Posterior cingulate gyrus (tissue), 11 donors: ENCODE measurements at regions not wholly inside any gene's neighbourhood (a gene's known extent, or its start where the extent isn't known, plus 50 kb on each side); places are given as distances from the start of the nearest gene placed in this dataset.
A peak's percentile ranks its signal among the peaks of the same experiment; 100 is the strongest.
"Not testable (repeated sequence)": the region's sequence is repeated elsewhere in the genome, so short reads cannot be mapped to it uniquely, and the experiment has no call there.

Source experiments
- DNase-seq, 10 donors: peaks; one replicate each; pipeline versions ENCODE4 v3.0.0 to v3.0.0-alpha.2; 2020 to 2021; ENCODE audit warnings: mixed read lengths in 3 of 10
- intact Hi-C: fragments of 100-400 bp; cut with DNase I; formaldehyde crosslinking; loops from one replicate; pipeline ENCODE4 v1.15.1; 2023

DNA sequence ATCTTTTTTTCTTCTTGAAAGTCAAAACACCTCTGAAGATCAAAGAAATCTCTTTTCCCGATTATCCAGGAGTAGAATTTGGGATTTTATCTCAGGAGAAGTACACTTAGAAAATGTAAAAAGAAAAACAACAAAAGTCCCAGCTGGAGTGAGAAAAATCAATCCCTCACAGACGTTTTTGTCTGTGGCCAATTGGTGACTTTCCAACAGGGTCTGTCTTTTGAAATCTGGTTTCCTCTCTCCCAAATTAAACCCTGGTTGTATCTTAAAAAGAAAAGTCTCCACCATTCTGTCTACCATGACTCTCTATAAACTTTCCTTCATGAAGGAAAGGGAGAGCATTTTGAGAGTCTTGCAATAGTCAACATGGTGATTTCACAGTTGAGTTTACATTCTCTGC, 88.1 kb downstream of the DACT1 start:
- DNase-seq, result no peak
- intact Hi-C loops, result no loop called here

DNA sequence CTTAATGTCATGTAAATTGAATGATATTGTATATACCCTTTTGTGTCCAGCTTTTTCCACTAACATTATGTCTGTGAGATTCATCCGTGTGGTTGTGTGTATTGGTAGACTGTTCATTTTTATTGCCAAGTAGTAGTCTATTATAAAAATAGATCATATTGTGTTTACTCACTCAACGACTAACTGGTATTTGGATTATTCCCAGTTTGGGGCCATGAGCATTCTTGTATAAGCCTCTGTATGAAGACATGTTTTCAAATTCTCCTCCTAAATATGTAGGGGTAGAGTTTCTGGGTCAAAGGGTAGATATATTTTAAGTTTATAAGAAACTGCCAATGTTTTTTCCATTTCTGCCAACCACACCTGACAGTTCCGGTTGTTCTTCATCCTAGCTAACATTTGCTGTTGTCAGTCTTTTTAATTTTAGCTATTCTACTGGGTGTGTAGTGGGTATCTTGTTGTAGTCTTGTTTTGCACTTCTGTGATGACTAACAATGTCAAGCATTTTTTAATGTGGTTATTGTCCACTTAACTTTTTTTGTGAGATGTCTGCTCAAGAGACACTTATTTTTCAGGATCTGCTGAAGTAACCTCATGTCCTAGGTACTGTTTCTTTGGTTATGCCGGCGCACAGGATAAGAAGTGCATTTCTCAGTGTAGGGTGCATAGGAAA, 93.2 kb downstream of the DACT1 start:
- DNase-seq, result no peak
- intact Hi-C loops, result no loop called here

DNA sequence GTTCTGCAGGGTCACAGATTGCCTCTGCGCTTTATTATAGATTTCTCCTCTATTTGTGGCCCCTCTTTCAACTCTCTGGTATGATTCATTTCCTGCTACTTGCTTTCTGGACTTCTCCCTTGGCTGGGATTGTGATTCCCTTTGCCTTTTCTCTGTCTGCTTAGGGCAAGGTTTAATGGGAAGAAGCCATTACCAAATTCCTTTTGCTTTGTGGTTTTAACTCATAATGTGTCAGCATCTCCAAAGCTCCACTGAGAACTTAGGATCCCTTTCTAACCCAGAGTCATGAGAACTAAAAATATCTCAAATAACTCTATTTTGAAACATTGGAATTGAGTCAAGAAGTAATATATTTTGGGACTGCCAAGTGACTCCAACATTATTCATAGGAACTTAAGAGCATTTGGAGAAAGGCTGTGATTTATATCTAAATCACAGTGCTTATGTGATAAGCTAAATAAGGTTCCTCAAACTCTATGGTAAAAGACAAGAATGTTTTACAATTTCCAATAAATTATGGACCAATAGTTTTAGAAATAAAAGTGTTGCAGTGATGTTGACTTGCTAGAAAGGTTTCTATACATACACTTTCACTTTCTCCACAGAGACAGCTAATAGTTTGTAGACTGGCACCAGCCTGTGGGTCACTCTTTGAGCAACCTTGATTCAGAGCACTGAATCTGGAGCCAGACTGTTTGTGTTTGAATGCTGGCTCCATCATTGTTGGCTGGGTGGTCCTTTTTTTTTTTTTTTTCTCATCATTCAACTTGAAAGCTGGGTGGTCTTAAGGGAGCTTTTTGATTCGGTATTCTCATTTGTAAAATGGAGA, 93.9 kb downstream of the DACT1 start:
- no peak for DNase-seq

DNA sequence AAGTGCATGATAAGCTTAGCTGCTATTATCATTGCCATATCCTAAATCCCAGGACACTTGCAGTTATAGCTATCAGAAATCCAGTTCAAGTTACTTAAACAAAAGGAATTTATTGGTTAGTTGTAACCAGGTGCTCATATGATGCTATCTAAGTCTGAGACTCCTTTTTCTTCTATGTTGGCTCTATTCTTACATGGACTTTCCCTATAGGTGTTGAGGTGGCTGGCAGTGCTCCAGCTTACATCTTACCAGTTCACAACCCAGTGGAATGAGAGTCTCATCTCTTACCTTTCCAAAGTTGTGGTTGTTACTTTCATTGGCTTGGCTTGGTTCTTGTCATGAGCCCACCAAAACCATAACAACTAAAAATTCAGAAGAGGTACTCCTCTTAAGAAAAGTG, 94.6 kb downstream of the DACT1 start:
- DNase-seq, result no peak
- intact Hi-C loops, result no loop called here

More for the DNA sequence above, 93.9 kb downstream of the DACT1 start:
- intact Hi-C loops, result no loop called here

DNA sequence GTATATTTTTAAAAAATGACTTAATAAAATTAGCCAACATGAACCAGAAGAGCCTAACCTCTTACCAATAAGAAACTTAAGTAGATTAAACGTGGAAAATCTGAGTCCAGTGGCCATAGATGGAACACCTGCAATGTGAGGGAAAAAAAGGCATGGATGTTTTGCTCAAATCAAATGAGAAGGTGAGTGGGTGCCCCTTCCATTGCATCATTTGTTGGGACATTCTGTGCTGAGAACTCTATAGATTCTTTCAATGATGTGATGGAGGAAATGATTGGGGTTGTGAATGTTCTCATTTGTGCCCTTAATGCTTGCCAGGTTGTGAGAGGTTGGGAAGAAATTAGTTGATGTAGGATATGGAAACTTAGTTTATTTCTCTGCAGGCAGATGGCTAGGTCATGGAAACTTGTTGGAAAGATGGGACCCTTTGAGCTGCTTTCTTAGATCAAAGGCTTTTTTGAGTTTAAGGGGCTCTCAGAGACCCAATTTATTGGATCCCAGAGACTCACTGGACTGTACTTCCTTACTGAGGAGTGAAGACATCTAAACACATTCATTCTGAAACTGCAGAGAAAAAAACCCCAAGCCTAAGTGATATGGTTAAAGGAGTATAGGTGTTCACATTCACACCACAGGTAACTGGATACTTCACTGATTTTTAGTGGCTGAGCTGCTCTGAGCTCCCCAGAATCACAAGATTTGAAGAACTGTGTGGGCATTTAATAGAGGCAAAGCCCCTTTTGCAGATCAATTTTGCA, 95.9 kb downstream of the DACT1 start:
- DNase-seq, result no peak
- intact Hi-C loops, result no loop called here

DNA sequence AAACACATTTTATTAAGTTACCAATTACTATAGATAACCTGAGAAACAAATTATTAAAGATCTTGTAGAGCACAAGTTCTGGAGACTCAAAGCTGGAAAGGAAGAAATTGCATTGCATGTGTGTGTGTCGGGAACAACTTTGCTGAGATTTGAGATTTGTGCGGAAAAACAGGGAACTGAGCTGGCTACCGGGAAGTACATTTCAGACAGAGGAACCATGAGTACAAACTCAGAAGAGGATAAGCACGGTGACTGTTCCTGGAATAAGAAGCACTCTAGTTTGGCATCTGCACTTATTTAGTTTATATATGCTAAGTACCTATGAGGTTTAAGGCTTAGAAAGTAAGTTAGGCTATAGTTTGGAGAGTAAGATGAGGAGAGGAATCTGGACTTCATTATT, 97.8 kb downstream of the DACT1 start:
- intact Hi-C loops, result no loop called here

DNA sequence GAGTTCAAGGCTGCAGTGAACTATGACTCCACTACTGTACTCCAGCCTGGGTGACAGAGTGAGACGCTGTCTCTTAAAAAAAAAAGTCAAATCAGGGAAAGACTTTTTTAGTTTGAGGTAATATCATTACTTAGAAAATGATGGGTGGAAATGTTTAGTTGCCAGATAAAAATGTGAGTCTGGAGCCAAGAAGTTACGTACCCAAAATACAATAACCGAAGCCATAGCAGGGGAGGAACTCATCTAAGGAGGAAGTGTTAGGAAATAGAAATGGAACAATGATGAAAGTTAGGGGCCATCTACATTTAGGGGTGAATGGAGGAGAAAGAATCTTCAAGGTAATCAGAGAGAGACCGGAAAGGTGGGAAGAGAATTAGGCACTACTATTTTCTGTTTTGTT, 98.8 kb downstream of the DACT1 start:
- no peak for DNase-seq
- intact Hi-C loops, result no loop called here

More for the DNA sequence above, 97.8 kb downstream of the DACT1 start:
- DNase-seq, result no peak

DNA sequence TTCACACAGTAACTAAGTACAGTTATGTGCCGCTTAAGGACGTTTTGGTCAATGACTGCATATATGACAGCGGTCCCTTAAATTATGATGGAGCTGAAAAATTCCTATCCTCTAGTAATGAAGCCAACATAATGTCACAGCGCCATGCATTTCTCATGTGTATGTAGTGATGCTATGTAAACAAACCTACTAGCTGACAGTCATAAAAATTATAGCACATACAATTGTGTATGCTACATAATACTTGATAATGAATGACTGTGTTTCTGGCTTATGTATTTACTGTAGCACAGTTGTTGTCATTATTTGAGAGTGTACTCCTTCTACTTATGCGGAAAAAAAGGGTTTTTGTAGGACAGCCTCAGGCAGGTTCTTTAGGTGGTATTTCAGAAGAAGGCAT, 99.7 kb downstream of the DACT1 start:
- DNase-seq, result no peak
- intact Hi-C loops, result no loop called here

DNA sequence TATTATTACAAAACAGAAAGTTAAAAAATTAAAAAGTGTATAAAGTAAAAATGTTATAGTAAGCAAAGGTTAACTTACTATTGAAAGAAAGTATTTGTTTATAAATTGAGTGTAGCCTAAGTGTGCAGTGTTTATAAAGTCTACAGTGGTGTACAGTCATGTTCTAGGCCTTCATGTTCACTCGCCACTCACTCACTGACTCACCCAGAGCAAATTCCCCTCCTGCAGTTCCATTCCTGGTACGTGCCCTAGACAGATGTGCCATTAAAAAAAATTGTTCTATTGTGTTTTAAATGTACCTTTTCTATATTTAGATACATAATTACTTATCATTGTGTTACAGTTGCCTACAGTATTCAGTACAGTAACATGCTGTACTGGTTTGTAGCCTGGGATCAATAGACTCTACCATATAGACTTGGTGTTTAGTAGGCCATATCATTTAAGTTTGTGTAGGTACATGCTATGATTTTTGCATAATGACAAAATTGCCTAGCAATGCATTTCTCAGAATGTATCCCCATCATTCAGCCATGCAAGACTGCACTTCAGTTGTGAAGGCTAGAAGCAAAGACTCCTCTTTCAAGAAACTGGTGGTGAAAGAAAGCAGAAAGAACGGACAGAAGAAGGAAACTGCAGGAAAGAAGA, 100.6 kb downstream of the DACT1 start:
- intact Hi-C loops, result no loop called here
- DNase-seq, result no peak

DNA sequence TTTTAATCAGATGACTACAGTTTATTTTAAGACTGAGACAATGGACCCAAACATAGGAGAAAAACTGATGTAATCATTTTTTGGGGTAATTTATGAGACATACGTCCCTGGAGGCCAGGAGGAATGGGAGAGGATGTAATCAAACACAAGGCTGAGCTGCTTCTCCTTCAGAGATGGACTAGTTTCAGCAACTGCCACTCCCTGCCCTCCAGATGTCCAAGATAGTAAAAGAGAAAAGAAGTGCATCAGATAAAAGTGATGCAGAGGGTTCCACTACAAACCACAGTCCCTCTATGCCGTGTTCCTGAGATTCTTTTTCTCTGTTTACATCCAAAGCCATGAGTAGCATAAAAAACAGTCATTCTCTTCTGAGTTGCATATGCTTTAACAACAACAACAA, 101.1 kb downstream of the DACT1 start:
- intact Hi-C loops, result no loop called here
- no peak for DNase-seq

DNA sequence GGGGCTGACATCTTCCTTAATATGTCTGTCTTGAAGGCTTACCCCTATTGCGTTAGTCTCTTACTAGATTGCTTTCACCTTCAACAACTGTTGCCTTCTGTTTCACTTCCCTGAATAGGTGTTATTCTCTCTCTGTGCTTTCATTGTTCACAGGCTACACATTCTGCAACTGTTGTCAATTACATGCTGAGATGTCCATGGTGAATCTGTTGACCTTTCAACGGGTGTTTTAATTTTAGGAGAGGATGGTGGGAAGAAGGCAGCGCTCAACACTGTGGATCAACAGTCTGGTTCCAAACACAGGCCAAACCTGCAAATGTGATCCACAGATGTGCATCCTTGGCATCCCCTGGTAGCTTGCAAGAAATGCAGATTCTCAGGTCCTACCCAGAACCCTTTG, 101.9 kb downstream of the DACT1 start:
- intact Hi-C loops, result no loop called here
- DNase-seq, result no peak

DNA sequence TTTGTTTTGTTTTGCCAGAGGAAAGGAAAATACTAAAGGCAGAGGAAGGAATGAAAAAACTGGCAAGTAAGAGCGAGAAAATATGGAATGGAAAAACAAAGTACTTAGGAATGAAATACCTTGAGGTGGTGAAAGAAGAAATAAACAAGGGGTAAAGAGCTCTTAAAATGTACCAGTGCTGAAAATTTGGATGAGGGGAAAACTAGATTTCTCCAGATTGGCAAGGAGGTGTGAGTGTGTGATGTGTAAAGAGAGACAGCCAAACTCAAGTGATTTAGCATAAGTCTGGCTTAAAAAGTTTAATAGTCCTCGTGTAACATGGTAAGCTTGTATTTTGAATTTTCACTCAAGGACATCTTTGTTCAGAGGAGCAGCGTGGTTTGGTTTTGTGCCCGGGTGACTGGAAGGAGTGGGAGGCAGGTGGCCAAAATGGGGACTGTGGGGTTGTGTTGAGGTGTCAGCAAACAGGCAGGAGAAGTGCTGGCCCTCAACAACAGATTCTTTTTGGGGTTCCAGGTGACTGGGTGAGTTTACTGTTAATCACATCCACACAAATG, 102.7 kb downstream of the DACT1 start:
- DNase-seq, result peak in 7 of 10 donors; percentile 14 to 85 (median 50)
- intact Hi-C loops, result no loop called here

DNA sequence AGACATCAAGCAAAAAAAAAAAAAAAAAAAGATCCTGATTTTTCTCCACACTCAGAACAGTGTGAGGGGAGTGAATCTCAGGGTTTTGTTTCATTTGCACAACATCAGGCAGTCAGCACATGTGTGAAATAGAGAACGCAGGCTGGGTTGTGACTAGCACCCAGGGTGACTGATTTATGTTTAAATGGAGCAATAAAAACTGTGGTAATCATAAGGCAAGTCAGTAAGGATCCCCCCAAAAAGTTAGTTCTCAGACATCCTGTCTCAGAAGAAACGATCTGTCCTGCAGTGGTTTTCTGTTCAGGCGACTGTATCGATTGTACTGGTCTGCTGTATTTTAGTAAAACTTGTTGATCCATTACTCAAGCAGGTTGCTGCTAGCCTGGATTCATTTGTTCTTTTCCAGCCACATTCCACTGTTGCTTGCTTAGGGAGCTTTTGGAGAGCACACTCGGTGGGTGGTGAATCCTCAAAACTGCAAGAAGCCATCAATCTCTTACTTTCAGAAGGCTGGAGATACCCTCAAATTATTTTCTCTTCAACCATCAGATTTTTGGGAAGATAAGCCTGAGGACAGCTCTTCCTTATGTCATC, 107.1 kb downstream of the DACT1 start:
- intact Hi-C loops, result no loop called here
- DNase-seq, result no peak

DNA sequence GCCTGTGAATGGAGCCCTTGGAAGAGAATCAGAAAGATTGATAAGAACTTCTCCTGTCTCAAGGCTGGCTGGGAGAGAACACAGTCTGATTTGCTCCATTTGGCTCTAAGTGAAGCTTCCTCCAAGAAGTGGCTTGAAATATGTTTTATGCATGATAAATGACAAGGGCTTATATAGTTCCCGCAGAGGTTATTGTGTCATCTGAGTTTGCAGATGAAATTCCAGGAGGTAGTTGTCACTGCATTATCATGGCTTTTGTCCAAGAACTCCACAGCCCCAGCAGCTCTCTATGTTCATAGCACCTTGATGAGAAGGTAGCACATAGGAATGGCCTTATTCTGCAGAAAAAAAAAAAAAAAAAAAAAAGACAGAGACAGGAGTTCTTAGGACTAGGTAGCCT, 108.5 kb downstream of the DACT1 start:
- no peak for DNase-seq

DNA sequence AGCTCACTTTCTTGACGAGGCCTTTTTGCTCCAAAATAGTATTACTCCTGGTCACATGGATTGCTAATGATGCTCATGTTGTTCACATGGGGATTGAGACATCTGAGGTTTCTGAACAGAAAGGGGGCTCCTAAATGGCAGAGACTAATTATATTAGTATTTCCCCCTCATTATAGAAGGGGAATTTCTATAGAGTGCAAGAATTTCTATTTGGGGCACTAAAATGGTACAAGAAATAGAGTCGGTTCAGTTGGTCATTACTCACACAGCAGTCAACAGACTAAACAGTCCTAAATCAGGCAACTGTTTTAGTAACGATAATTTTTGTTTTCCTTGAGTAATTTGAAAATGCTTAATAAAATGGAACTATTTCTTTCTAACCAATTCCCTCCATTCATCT, 108.9 kb downstream of the DACT1 start:
- no peak for DNase-seq
- intact Hi-C loops, result no loop called here

More for the DNA sequence above, 108.5 kb downstream of the DACT1 start:
- intact Hi-C loops, result no loop called here

DNA sequence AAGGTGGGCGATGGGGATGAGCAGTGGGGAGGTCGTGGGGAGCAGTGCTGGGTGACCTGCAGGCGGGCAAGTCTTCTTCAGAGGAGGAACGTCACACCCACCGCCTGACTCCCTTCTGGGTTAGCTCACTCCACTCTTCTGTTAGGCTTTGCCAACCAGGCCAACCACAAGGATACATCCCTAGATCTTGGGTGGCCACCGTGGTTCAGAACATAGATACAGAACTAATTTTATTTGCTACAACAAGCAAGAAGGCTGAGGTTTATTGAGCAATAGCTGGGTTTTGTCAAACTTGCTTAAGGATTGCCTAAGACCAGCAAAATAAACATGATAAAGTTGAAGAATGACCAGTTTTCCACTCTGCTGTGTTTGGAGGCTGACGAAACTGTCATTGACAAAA, 109.4 kb downstream of the DACT1 start:
- DNase-seq, result peak in 1 of 10 donors; percentile 69
- intact Hi-C loops, result no loop called here

DNA sequence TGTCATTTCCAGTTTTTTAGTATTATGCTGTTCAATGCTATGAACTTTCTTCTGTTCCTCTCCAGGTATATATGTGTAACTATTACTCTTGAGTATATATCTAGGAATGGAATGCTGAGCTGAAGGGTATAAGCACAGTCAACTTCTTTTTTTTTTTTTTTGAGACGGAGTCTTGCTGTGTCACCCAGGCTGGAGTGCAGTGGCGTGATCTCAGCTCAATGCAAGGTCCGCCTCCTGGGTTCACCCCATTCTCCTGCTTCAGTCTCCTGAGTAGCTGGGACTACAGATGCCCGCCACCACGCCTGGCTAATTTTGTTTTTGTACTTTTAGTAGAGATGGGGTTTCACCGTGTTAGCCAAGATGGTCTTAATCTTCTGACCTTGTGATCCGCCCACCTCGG, 110.5 kb downstream of the DACT1 start:
- intact Hi-C loops, DNase-seq: not testable (repeated sequence)

DNA sequence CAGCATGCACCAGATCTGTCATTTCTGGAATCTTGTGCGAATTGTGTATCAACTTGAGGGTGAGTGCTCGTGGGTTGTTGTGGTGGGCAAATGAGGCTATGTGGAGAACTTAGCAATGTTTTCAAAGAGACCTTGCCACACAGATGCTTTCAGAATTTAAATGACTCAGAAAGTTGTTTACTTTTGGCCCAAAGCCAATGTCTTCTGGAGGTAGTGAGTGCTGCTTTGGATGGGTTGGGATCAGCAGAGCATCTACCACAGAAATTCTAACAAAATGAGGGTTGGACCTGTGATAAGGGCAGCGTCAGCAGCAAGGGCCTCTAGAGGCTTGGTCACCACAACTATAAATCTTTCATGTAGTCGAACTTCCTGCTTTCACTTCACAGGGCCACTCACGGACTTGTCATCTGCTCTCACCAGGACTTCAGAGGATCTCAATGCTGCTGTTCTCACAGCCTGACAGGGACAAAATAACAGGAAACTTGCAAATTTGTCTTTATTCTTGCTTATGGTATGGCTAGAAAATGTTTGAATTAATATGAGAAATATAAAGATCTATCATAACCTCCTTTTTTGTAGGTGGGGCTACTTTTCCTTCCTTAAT, 111.4 kb downstream of the DACT1 start:
- no peak for DNase-seq
- intact Hi-C loops, result no loop called here

DNA sequence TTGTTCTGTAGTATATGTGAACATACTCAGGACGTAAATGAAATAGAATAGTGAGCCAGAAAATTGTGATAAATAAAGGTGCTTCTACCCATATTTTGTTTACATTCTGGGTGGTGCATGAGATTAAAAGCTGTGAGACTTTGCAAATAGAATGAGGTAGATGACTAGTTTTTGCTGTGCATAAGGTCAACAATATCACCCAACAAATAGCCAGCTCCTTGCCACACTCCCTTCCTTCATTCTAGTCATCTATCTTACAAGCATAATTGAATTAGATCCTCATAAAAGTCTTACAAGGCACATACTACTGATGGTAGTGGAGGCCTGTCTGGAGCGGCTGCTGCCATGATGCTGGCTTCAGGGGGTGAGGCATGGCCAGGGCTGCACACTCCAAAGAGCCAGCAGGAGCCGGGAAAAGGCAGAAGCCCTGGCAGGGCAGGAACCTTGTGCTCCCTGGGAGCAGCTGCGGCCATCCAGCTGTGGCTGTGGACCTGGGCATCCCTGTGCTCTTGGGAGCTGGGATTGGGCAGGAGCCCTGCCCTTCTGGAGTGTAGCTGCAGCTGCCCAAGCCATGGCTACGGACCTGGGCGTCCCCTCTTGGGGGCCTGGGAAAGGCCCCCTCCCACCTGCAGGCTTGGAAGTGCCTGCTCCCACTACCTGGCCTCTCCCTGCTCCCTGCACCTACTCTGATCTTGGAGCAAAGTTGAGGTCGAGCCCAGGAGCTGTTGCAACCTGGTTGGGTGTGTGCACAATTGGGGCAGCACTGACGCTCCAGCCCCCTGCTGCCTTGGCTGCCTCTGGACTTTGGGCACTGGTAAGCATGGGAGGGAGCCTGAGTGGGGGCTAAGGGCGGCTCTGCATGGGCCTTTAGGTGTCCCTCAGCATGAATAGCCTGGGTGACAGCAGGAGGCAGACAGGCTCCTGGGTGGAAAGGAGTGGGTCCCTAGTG, 112.8 kb downstream of the DACT1 start:
- peak in 1 of 10 donors; percentile 78 for DNase-seq
- intact Hi-C loops, result no loop called here
